Middle frontal gyrus (tissue), 1 donor: ENCODE measurements at regions not wholly inside any gene's neighbourhood (a gene's known extent, or its start where the extent isn't known, plus 50 kb on each side); places are given as distances from the start of the nearest gene placed in this dataset.

Source experiments
- DNase-seq: peaks from one replicate; pipeline ENCODE4 v3.0.0-alpha.2; 2015; ENCODE audit warnings: low spot score; ENCODE audit errors: extremely low spot score

- DNase-seq = no peak
Observed at GRCh38 chr4:152098365-152099060, 337.7 kb upstream of the GATB start.

- DNase-seq = no peak
Observed at GRCh38 chr4:152097371-152097770, 336.6 kb upstream of the GATB start.

GRCh38 chr4:152095701-152096070, 334.9 kb upstream of the GATB start:
- DNase-seq = no peak

GRCh38 chr4:152094970-152095700, 334.3 kb upstream of the GATB start:
- no peak for DNase-seq

GRCh38 chr4:152091405-152091804, 330.6 kb upstream of the GATB start:
- no peak for DNase-seq

GRCh38 chr4:152090543-152090942, 329.7 kb upstream of the GATB start:
- DNase-seq = no peak

- no peak for DNase-seq
Observed at GRCh38 chr4:152089584-152089983, 328.8 kb upstream of the GATB start.

GRCh38 chr4:152087335-152087734, 326.5 kb upstream of the GATB start:
- no peak for DNase-seq

GRCh38 chr4:152085657-152086056, 324.9 kb upstream of the GATB start:
- DNase-seq = no peak

GRCh38 chr4:152083338-152083737, 322.5 kb upstream of the GATB start:
- DNase-seq = no peak

GRCh38 chr4:152081024-152081423, 320.2 kb upstream of the GATB start:
- no peak for DNase-seq

GRCh38 chr4:152079543-152080293, 318.9 kb upstream of the GATB start:
- no peak for DNase-seq

GRCh38 chr4:152079079-152079478, 318.3 kb upstream of the GATB start:
- DNase-seq = no peak

GRCh38 chr4:152077582-152077981, 316.8 kb upstream of the GATB start:
- DNase-seq = no peak

GRCh38 chr4:152075253-152075928, 314.6 kb upstream of the GATB start:
- DNase-seq = no peak

GRCh38 chr4:152074573-152074972, 313.8 kb upstream of the GATB start:
- no peak for DNase-seq

- no peak for DNase-seq
Observed at GRCh38 chr4:152074088-152074437, 313.3 kb upstream of the GATB start.

- DNase-seq = no peak
Observed at GRCh38 chr4:152073351-152074087, 312.7 kb upstream of the GATB start.

GRCh38 chr4:152072906-152073305, 312.1 kb upstream of the GATB start:
- DNase-seq = no peak

- no peak for DNase-seq
Observed at GRCh38 chr4:152072001-152072485, 311.2 kb upstream of the GATB start.

GRCh38 chr4:152070854-152071253, 310.0 kb upstream of the GATB start:
- no peak for DNase-seq
